Suprapubic skin (tissue), 4 donors: ENCODE measurements at regions not wholly inside any gene's neighbourhood (a gene's known extent, or its start where the extent isn't known, plus 50 kb on each side); places are given as distances from the start of the nearest gene placed in this dataset.

Experiments
- CTCF ChIP-seq, 2 donors: fragments of 200-600 bp in 1 of 2; fragments of 450-650 bp in 1 of 2; sonication (generic) in 1 of 2; IDR thresholded peaks; one replicate each; pipeline ENCODE4 v1.5.1; 2016 to 2019; ENCODE audit warnings: antibody characterized with exemption in 2 of 2, mild to moderate bottlenecking in 1 of 2, moderate library complexity in 1 of 2
- EP300 ChIP-seq: sonication (generic); formaldehyde crosslinking; IDR thresholded peaks from one replicate; pipeline ENCODE4 v1.6.1; 2017; ENCODE audit warnings: antibody characterized with exemption
- POLR2A ChIP-seq, 2 donors: fragments of 450-650 bp; IDR thresholded peaks; one replicate each; pipeline ENCODE4 v1.6.1; 2017; ENCODE audit warnings: antibody characterized with exemption in 2 of 2, mild to moderate bottlenecking in 2 of 2, moderate library complexity in 2 of 2
- POLR2AphosphoS5 ChIP-seq, 3 donors: sonication (generic); formaldehyde crosslinking; IDR thresholded peaks; one replicate each; pipeline ENCODE4 v1.6.1; 2017; ENCODE audit warnings: antibody characterized with exemption in 3 of 3

- TF ChIP-seq POLR2AphosphoS5 (IDR thresholded peaks at IDR 0.05), result no peak
- TF ChIP-seq CTCF (IDR thresholded peaks at IDR 0.05), result no peak
- no peak for TF ChIP-seq POLR2A (IDR thresholded peaks at IDR 0.05)
- TF ChIP-seq EP300, result no peak
These were observed 85.0 kb upstream of the CAPRIN2 start for GRCh38 chr12:30839643-30840220.
